ENCODE measurements at regions not wholly inside any gene's neighbourhood (a gene's known extent, or its start where the extent isn't known, plus 50 kb on each side); places are given as distances from the start of the nearest gene placed in this dataset.

- Histone ChIP-seq H3K27me3 (no peaks in the 10 kb centered on the region), H3K4me1 (no peaks in the 10 kb centered on the region), H3K9me3 (no peaks in the 10 kb centered on the region), H3K4me3 (no peak overlapping the region), H3K36me3 (no peaks in the 10 kb centered on the region), H3K27ac (no peak overlapping the region)
- intact Hi-C loops (cut with DNase I; ENCODE audit: low total_unique reads), result no loop called here
- TF ChIP-seq, protein P1, sequence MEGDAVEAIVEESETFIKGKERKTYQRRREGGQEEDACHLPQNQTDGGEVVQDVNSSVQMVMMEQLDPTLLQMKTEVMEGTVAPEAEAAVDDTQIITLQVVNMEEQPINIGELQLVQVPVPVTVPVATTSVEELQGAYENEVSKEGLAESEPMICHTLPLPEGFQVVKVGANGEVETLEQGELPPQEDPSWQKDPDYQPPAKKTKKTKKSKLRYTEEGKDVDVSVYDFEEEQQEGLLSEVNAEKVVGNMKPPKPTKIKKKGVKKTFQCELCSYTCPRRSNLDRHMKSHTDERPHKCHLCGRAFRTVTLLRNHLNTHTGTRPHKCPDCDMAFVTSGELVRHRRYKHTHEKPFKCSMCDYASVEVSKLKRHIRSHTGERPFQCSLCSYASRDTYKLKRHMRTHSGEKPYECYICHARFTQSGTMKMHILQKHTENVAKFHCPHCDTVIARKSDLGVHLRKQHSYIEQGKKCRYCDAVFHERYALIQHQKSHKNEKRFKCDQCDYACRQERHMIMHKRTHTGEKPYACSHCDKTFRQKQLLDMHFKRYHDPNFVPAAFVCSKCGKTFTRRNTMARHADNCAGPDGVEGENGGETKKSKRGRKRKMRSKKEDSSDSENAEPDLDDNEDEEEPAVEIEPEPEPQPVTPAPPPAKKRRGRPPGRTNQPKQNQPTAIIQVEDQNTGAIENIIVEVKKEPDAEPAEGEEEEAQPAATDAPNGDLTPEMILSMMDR (IDR thresholded peaks at IDR 0.05), result no peak
- WGBS, 2 donors (ENCODE audit: low coverage in 1 of 2), result 78% methylated on average over 12 of the region's 13 CpGs; no CpG with 5 or more reads in 1 of the 2 donors
- in situ Hi-C loops (cut with MboI; ENCODE audit: low pct_ligation_motif_present in 1 of 4, low pct_unique_long_range_greater_than_20kb in 1 of 4, low sequenced_read_pairs in 3 of 4), result no loop called here
- DNase-seq, result no peak
These were observed 71.8 kb downstream of the PTPRS start for GRCh38 chr19:5268801-5269200.

- 82% methylated on average over 9 of the region's 9 CpGs; no CpG with 5 or more reads in 1 of the 2 donors for WGBS, 2 donors (ENCODE audit: low coverage in 1 of 2)
- Histone ChIP-seq H3K27me3 (no peaks in the 10 kb centered on the region), H3K27ac (no peak overlapping the region), H3K4me1 (no peaks in the 10 kb centered on the region), H3K4me3 (no peak overlapping the region), H3K36me3 (no peaks in the 10 kb centered on the region), H3K9me3 (no peaks in the 10 kb centered on the region)
- in situ Hi-C loops (cut with MboI; ENCODE audit: low pct_ligation_motif_present in 1 of 4, low pct_unique_long_range_greater_than_20kb in 1 of 4, low sequenced_read_pairs in 3 of 4) (no loop called here), intact Hi-C loops (cut with DNase I; ENCODE audit: low total_unique reads) (no loop called here)
- TF ChIP-seq POLR2AphosphoS5 (IDR thresholded peaks at IDR 0.05) (no peak), EP300 (IDR thresholded peaks at IDR 0.05; ENCODE audit: low read depth) (no peak), POLR2A (IDR thresholded peaks at IDR 0.05) (no peak)
- TF ChIP-seq, protein P1 (IDR thresholded peaks at IDR 0.05), result no peak
- no peak for DNase-seq
These were observed 75.4 kb downstream of the PTPRS start for GRCh38 chr19:5265260-5265659.

GRCh38 chr19:5264453-5264852, 76.2 kb downstream of the PTPRS start:
- TF ChIP-seq POLR2A (IDR thresholded peaks at IDR 0.05) (no peak), EP300 (IDR thresholded peaks at IDR 0.05; ENCODE audit: low read depth) (no peak), POLR2AphosphoS5 (IDR thresholded peaks at IDR 0.05) (no peak)
- TF ChIP-seq, protein P1 (IDR thresholded peaks at IDR 0.05), result no peak
- intact Hi-C loops (cut with DNase I; ENCODE audit: low total_unique reads), result no loop called here
- in situ Hi-C loops (cut with MboI; ENCODE audit: low pct_ligation_motif_present in 1 of 4, low pct_unique_long_range_greater_than_20kb in 1 of 4, low sequenced_read_pairs in 3 of 4), result no loop called here
- H3K36me3 ChIP-seq, result no peaks in the 10 kb centered on the region
- H3K4me3 ChIP-seq, result no peak overlapping the region
- 91 to 92% methylated on average over 2 to 7 of the region's 7 CpGs for WGBS, 2 donors (ENCODE audit: low coverage in 1 of 2)
- H3K9me3 ChIP-seq, result no peaks in the 10 kb centered on the region
- no peak for DNase-seq
- H3K27me3 ChIP-seq, result no peaks in the 10 kb centered on the region
- H3K4me1 ChIP-seq, result no peaks in the 10 kb centered on the region
- H3K27ac ChIP-seq, result no peak overlapping the region

- 77% methylated on average over 22 of the region's 23 CpGs; no CpG with 5 or more reads in 1 of the 2 donors for WGBS, 2 donors (ENCODE audit: low coverage in 1 of 2)
- in situ Hi-C loops (cut with MboI; ENCODE audit: low pct_ligation_motif_present in 1 of 4, low pct_unique_long_range_greater_than_20kb in 1 of 4, low sequenced_read_pairs in 3 of 4), result no loop called here
- no peak for DNase-seq
- H3K36me3 ChIP-seq, result no peaks in the 10 kb centered on the region
- no peak overlapping the region for H3K27ac ChIP-seq
- intact Hi-C loops (cut with DNase I; ENCODE audit: low total_unique reads), result no loop called here
- H3K4me1 ChIP-seq, result no peaks in the 10 kb centered on the region
- H3K9me3 ChIP-seq, result no peaks in the 10 kb centered on the region
- no peak overlapping the region for H3K4me3 ChIP-seq
- TF ChIP-seq EP300 (IDR thresholded peaks at IDR 0.05; ENCODE audit: low read depth) (no peak), POLR2AphosphoS5 (IDR thresholded peaks at IDR 0.05) (no peak)
- TF ChIP-seq, protein P1 (IDR thresholded peaks at IDR 0.05), result no peak
- no peaks in the 10 kb centered on the region for H3K27me3 ChIP-seq
These were observed 77.0 kb downstream of the PTPRS start for GRCh38 chr19:5263615-5264014.

Measured in transverse colon (tissue), 4 donors.